ENCODE measurements at regions not wholly inside any gene's neighbourhood (a gene's known extent, or its start where the extent isn't known, plus 50 kb on each side); places are given as distances from the start of the nearest gene placed in this dataset.

- Histone ChIP-seq H3K4ac (replicated peaks; ENCODE audit: insufficient read length, low read depth, low read length) (no peak overlapping the region), H2BK120ac (replicated peaks; ENCODE audit: low read depth, low read length) (no peak overlapping the region), H3K36me3 (ENCODE audit: control insufficient read depth in 2 of 4, insufficient read depth in 4 of 4, low read length in 3 of 4) (no peaks in the 10 kb centered on the region), H3K27ac (ENCODE audit: low read depth, low read length) (no peak overlapping the region), H2AK5ac (ENCODE audit: low read depth, low read length) (no peak overlapping the region), H2BK12ac (ENCODE audit: low read depth, low read length) (no peak overlapping the region), H3K4me1 (replicated peaks in 1 of 4; ENCODE audit: control insufficient read depth in 3 of 4, insufficient read depth in 4 of 4, low read length in 3 of 4) (0 out of 7 replicates have a peak, but pooled peaks cover 0 to 2% (median 0%) of the 10 kb centered on the region in 4 experiments), H3K79me1 (ENCODE audit: low read depth, low read length) (no peaks in the 10 kb centered on the region), H2BK5ac (ENCODE audit: low read depth, low read length) (no peak overlapping the region), H3K9me3 (ENCODE audit: insufficient read depth in 2 of 2, low read depth in 1 of 2, low read length in 1 of 2) (no peaks in the 10 kb centered on the region), H3K4me3 (ENCODE audit: extremely low read depth in 1 of 4, insufficient read depth in 2 of 4, low read depth in 3 of 4, low read length in 4 of 4) (no peak overlapping the region), H3K9ac (replicated peaks in 1 of 4; ENCODE audit: extremely low read depth in 1 of 4, low read depth in 3 of 4, low read length in 3 of 4) (no peak overlapping the region), H3K23me2 (ENCODE audit: low read depth, low read length) (no peaks in the 10 kb centered on the region), H4K20me1 (replicated peaks in 1 of 2; ENCODE audit: control insufficient read depth in 1 of 2, insufficient read depth in 2 of 2, low read length in 2 of 2) (no peaks in the 10 kb centered on the region), H3K27me3 (replicated peaks in 1 of 4; ENCODE audit: control insufficient read depth in 3 of 4, extremely low read depth in 1 of 4, insufficient read depth in 3 of 4, low read length in 3 of 4) (no peaks in the 10 kb centered on the region), H3K79me2 (ENCODE audit: control insufficient read depth in 1 of 2, insufficient read depth in 2 of 2, low read length in 2 of 2) (no peaks in the 10 kb centered on the region), H3K14ac (ENCODE audit: insufficient read length) (peak overlapping the region; percentile 77), H4K5ac (ENCODE audit: insufficient read length, low read depth, low read length) (no peak overlapping the region), H4K8ac (ENCODE audit: extremely low read depth, insufficient read depth, low read length) (no peak overlapping the region), H4K91ac (replicated peaks; ENCODE audit: insufficient read length, low read length) (no peak overlapping the region), H3K18ac (ENCODE audit: extremely low read depth, low read length) (no peak overlapping the region), H2BK15ac (ENCODE audit: low read length) (no peak overlapping the region), H2AFZ (ENCODE audit: low read length) (peak overlapping the region; percentile 59; the same call in 1 of the 2 replicates), H3K23ac (ENCODE audit: insufficient read length) (no peak overlapping the region), H2BK20ac (ENCODE audit: low read length) (no peak overlapping the region), H3K56ac (replicated peaks; ENCODE audit: insufficient read length, low read depth, low read length) (no peak overlapping the region), H3K4me2 (ENCODE audit: insufficient read depth in 1 of 2, low read depth in 2 of 2, low read length in 2 of 2) (no peak overlapping the region)
- WGBS, 2 experiments (ENCODE audit: extremely low coverage in 1 of 2, insufficient coverage in 1 of 2, insufficient read length in 1 of 2, insufficient replicate concordance in 2 of 2, low coverage in 1 of 2, low lambda C conversion rate in 2 of 2, missing lambda C conversion rate in 1 of 2): 89% methylated on average over 3 of the region's 3 CpGs; no CpG with 5 or more reads in 1 of the 2 experiments
- TF ChIP-seq POLR2AphosphoS5 (IDR thresholded peaks at IDR 0.05; ENCODE audit: low read depth, low read length) (no peak), TEAD4 (IDR thresholded peaks at IDR 0.05; ENCODE audit: low read depth, low read length) (no peak), SIRT6 (IDR thresholded peaks at IDR 0.05; ENCODE audit: low read length) (no peak), EGR1 (IDR thresholded peaks at IDR 0.05; ENCODE audit: borderline replicate concordance, low read depth, low read length) (no peak)
- FAIRE-seq: no peak
- no peak for DNase-seq (ENCODE audit: low read depth in 1 of 2, low spot score in 2 of 2)
- ChIA-PET CTCF (ENCODE audit: partially characterized antibody) (interaction anchor here (1.0 to 2.5 kb wide), 6 partner anchors 8 to 326 kb away, joined by 3 to 12 read pairs (median 6); no protein-coding TSS in a partner anchor), POLR2A (ENCODE audit: partially characterized antibody) (no interaction called here)
Measured at GRCh38 chr16:73781297-73781696, 515.3 kb upstream of the PSMD7 start.

All from H1 (cell line).